ENCODE measurements at regions not wholly inside any gene's neighbourhood (a gene's known extent, or its start where the extent isn't known, plus 50 kb on each side); places are given as distances from the start of the nearest gene placed in this dataset.

DNA sequence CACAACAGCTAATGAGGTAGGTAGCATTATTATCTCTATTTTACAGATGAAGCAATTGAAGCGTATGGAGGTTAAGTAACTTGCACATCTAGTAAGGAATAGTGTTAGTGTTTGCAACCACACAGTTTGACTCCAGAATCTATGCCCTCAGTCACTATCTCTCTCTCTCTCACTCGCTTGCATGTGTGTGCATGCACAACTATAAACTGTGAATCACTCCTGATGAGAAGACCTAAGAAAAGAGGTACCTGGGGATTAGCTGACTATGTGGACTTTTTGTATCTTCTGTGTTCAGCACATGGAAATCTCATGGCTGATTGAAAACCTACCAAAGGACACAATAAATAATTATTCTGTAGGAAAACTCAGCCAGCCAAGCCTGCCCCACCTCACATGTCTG, 295.5 kb downstream of the BRINP2 start:
- intact Hi-C loops (cut with micrococcal nuclease), result no loop called here
- H3K4me3 Mint-ChIP-seq, result no peak overlapping the region
- TF ChIP-seq, protein P1, sequence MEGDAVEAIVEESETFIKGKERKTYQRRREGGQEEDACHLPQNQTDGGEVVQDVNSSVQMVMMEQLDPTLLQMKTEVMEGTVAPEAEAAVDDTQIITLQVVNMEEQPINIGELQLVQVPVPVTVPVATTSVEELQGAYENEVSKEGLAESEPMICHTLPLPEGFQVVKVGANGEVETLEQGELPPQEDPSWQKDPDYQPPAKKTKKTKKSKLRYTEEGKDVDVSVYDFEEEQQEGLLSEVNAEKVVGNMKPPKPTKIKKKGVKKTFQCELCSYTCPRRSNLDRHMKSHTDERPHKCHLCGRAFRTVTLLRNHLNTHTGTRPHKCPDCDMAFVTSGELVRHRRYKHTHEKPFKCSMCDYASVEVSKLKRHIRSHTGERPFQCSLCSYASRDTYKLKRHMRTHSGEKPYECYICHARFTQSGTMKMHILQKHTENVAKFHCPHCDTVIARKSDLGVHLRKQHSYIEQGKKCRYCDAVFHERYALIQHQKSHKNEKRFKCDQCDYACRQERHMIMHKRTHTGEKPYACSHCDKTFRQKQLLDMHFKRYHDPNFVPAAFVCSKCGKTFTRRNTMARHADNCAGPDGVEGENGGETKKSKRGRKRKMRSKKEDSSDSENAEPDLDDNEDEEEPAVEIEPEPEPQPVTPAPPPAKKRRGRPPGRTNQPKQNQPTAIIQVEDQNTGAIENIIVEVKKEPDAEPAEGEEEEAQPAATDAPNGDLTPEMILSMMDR (IDR thresholded peaks at IDR 0.05), result no peak
- POLR2A ChIA-PET, result no interaction called here
- no peak overlapping the region for H3K27ac Mint-ChIP-seq
- H3K4me1 Mint-ChIP-seq, result no peaks in the 10 kb centered on the region
- no peaks in the 10 kb centered on the region for H3K9me3 Mint-ChIP-seq
- DNase-seq (no peak), ATAC-seq (ENCODE audit: low read depth) (no peak)
- H3K36me3 Mint-ChIP-seq (ENCODE audit: low read depth), result no peaks in the 10 kb centered on the region
- CTCF ChIA-PET, result no interaction called here
- no peaks in the 10 kb centered on the region for H3K27me3 Mint-ChIP-seq

GRCh38 chr1:177464686-177465085, 293.9 kb downstream of the BRINP2 start:
- ChIA-PET CTCF (no interaction called here), POLR2A (no interaction called here)
- Mint-ChIP-seq H3K9me3 (no peaks in the 10 kb centered on the region), H3K4me1 (no peaks in the 10 kb centered on the region), H3K4me3 (no peak overlapping the region), H3K27ac (no peak overlapping the region), H3K27me3 (no peaks in the 10 kb centered on the region), H3K36me3 (ENCODE audit: low read depth) (no peaks in the 10 kb centered on the region)
- DNase-seq, result no peak
- intact Hi-C loops (cut with micrococcal nuclease), result no loop called here
- ATAC-seq (ENCODE audit: low read depth), result no peak
- TF ChIP-seq, protein P1 (IDR thresholded peaks at IDR 0.05), result no peak

DNA sequence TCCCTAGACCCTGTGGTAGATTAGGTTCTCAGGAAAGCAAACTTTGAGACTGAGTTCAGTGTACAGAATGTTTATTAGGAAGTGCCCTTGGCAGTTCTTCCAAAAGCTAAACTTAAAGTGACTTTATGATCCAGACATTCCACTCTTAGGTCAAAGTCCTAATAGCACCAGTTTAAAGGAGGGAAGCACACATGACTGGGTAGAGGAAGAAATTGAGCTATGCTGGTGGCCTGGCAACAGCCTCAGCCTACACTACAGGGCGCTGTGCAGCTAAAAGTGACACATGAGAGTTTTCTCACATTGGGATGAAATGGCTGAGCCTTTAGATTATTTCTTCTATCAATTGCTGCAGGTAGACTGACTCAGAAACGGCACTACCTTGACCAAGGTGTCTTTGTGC, 280.4 kb downstream of the BRINP2 start:
- intact Hi-C loops (cut with micrococcal nuclease), result no loop called here
- Mint-ChIP-seq H3K36me3 (ENCODE audit: low read depth) (no peaks in the 10 kb centered on the region), H3K27me3 (no peaks in the 10 kb centered on the region), H3K4me3 (no peak overlapping the region), H3K27ac (no peak overlapping the region), H3K4me1 (no peaks in the 10 kb centered on the region), H3K9me3 (no peaks in the 10 kb centered on the region)
- TF ChIP-seq, protein P1 (IDR thresholded peaks at IDR 0.05), result no peak
- POLR2A ChIA-PET, result no interaction called here
- CTCF ChIA-PET, result no interaction called here
- ATAC-seq (ENCODE audit: low read depth) (no peak), DNase-seq (no peak)

DNA sequence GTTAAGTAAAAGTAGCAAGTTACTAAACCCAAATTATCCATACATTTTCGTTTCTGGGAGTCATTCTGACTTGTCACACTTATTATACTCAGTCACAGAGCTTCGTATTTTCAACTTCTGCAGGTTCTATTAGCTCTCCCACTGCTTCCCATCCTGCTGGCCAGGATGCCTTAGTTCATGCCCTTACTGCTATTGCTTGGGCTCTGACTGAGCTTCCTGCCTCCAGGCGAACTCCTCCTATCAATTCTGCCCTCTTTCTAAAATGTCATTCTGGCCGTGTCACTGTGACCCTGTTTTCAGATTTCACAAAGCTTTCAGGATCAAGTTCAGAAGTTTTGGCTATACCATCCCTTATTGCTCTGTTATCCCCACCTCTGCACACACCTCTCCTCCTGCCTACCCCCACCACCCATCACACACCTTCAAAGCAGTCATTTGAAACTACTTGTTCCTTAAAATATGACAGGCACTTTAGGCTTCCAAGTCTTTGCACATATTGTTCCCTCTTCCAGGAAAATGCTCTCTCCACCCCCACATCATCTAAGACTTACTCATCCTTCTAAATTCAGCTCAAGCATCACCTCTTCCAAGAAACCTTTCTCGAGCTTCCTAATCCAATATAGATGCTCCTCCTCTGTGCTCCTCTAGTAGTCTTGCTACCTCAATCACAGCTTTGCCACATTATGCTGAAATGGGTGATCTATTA, 278.0 kb downstream of the BRINP2 start:
- H3K36me3 Mint-ChIP-seq (ENCODE audit: low read depth), result no peaks in the 10 kb centered on the region
- CTCF ChIA-PET, result no interaction called here

GRCh38 chr1:177448036-177448615, 277.4 kb downstream of the BRINP2 start:
- Mint-ChIP-seq H3K36me3 (ENCODE audit: low read depth) (no peaks in the 10 kb centered on the region), H3K27me3 (no peaks in the 10 kb centered on the region), H3K4me3 (no peak overlapping the region), H3K4me1 (no peaks in the 10 kb centered on the region), H3K27ac (no peak overlapping the region), H3K9me3 (no peaks in the 10 kb centered on the region)
- POLR2A ChIA-PET, result no interaction called here
- intact Hi-C loops (cut with micrococcal nuclease), result no loop called here
- TF ChIP-seq, protein P1 (IDR thresholded peaks at IDR 0.05), result no peak
- CTCF ChIA-PET, result no interaction called here
- no peak for ATAC-seq (ENCODE audit: low read depth)
- no peak for DNase-seq

More for the DNA sequence above, 278.0 kb downstream of the BRINP2 start:
- H3K9me3 Mint-ChIP-seq, result no peaks in the 10 kb centered on the region
- intact Hi-C loops (cut with micrococcal nuclease), result no loop called here
- H3K4me3 Mint-ChIP-seq, result no peak overlapping the region
- no peaks in the 10 kb centered on the region for H3K27me3 Mint-ChIP-seq
- ATAC-seq (ENCODE audit: low read depth), result no peak
- TF ChIP-seq, protein P1 (IDR thresholded peaks at IDR 0.05), result no peak
- no peak overlapping the region for H3K27ac Mint-ChIP-seq
- DNase-seq, result no peak
- POLR2A ChIA-PET, result no interaction called here
- no peaks in the 10 kb centered on the region for H3K4me1 Mint-ChIP-seq
